CD4-positive, alpha-beta T cell (primary cell): ENCODE measurements at regions not wholly inside any gene's neighbourhood (a gene's known extent, or its start where the extent isn't known, plus 50 kb on each side); places are given as distances from the start of the nearest gene placed in this dataset.

Experiments
- ATAC-seq: fragments of 200-7000 bp; cut with Tn5 transposase; one replicate; pipeline ENCODE4 v1.10.0; 2022; ENCODE audit warnings: mild to moderate bottlenecking; ENCODE audit not compliant: poor library complexity
- CTCF ChIA-PET: fragments of 350-600 bp; sonication (Branson Sonifier 250); formaldehyde crosslinking; loops from one replicate; lab custom pipeline; 2021; ENCODE audit warnings: antibody characterized with exemption, inconsistent platforms; lab: Charles Lee
- POLR2A ChIA-PET: fragments of 350-600 bp; sonication (Branson Sonifier 250); formaldehyde crosslinking; loops from one replicate; lab custom pipeline; 2021; ENCODE audit warnings: antibody characterized with exemption, inconsistent platforms; lab: Charles Lee
- DNase-seq, 14 experiments: peaks; one replicate each; pipeline ENCODE4 v3.0.0-alpha.2; 2013 to 2020; ENCODE audit warnings: mixed read lengths in 2 of 14
- H3K27ac ChIP-seq, 2 donors: one replicate each; pipeline versions ENCODE4 v1.5.1 to v1.7.0; 2013; ENCODE audit warnings: low read length in 2 of 2, low read depth in 1 of 2, mild to moderate bottlenecking in 1 of 2
- H3K27me3 ChIP-seq, 2 experiments: 1 replicate in 1 of 2; 2 replicates in 1 of 2; pipeline versions ENCODE4 v1.6.1 to v1.7.0; 2013; ENCODE audit warnings: low read length in 2 of 2, control low read depth in 1 of 2, mild to moderate bottlenecking in 1 of 2, moderate library complexity in 1 of 2; ENCODE audit not compliant: insufficient read depth in 2 of 2, control insufficient read depth in 1 of 2
- H3K36me3 ChIP-seq: one replicate; pipeline ENCODE4 v1.6.1; 2013; ENCODE audit warnings: low read length, control low read depth; ENCODE audit not compliant: insufficient read depth
- H3K4me1 ChIP-seq: one replicate; pipeline ENCODE4 v1.6.1; 2013; ENCODE audit warnings: low read length, control low read depth; ENCODE audit not compliant: insufficient read depth
- H3K4me3 ChIP-seq: one replicate; pipeline ENCODE4 v1.5.1; 2013; ENCODE audit warnings: mild to moderate bottlenecking, low read length, moderate library complexity
- H3K9me3 ChIP-seq, 2 experiments: 1 replicate in 1 of 2; 2 replicates in 1 of 2; pipeline versions ENCODE4 v1.6.1 to v1.7.0; 2013; ENCODE audit warnings: low read length in 2 of 2, mild to moderate bottlenecking in 2 of 2, control low read depth in 1 of 2, moderate library complexity in 1 of 2; ENCODE audit not compliant: control insufficient read depth in 1 of 2, insufficient read depth in 1 of 2
- H3K27ac Mint-ChIP-seq: one replicate; pipeline ENCODE4 v1.8.0; 2020; ENCODE audit warnings: mixed read lengths
- H3K27me3 Mint-ChIP-seq: one replicate; pipeline ENCODE4 v1.8.0; 2021; ENCODE audit warnings: mixed read lengths
- H3K36me3 Mint-ChIP-seq: one replicate; pipeline ENCODE4 v1.8.0; 2021; ENCODE audit warnings: low read depth, mixed read lengths
- H3K4me1 Mint-ChIP-seq: one replicate; pipeline ENCODE4 v1.8.0; 2021; ENCODE audit warnings: low read depth, mixed read lengths
- H3K4me3 Mint-ChIP-seq: one replicate; pipeline ENCODE4 v1.8.0; 2020; ENCODE audit warnings: mild to moderate bottlenecking, mixed read lengths
- H3K9me3 Mint-ChIP-seq: one replicate; pipeline ENCODE4 v1.8.0; 2020; ENCODE audit warnings: mixed read lengths
- CTCF ChIP-seq: fragments of 200-600 bp; IDR thresholded peaks from one replicate; pipeline ENCODE4 v1.8.0; 2022; ENCODE audit warnings: antibody characterized with exemption, mild to moderate bottlenecking
- intact Hi-C, 2 experiments: fragments of 100-400 bp; cut with DNase I in 1 of 2; cut with micrococcal nuclease in 1 of 2; formaldehyde crosslinking; loops; one replicate each; pipeline versions ENCODE4 v1.15.1 to v1.9.0; 2023 to 2025; cut with DNase I, micrococcal nuclease

DNA sequence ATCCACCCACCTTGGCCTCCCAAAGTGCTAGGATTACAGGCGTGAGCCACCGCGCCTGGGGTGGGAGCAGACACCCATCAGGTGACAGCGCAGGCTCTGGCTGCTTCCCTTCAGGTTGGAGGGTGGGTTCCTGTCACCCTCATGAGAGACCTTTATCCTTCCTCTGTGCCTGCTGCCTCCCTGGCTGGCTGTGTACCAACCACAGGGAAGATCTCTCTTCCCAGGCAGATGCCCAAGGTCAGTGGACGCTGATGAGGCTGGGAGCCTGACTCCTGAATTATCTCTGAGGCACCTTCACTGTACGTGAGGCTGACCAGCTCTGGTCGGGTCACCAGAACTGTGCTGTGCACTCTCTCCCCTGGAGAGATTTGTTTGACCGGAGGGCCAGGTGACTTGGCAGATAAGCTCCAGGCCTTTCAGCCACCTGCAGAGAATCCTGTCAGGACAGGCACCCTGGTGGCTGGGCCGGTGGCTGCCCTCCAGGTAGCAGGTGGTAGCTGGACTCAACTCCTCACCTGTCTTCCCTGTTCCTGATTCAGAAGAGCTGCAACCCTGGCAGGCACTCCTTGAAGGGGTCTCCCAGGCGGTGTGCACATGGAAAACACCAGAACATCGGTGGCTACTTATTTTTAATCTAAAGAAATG, 251.9 kb downstream of the GLRX3 start:
- Histone ChIP-seq H3K36me3 (no peaks in the 10 kb centered on the region), H3K27me3 (peaks cover 0 to 2% of the 10 kb centered on the region in 2 experiments), H3K9me3 (peaks cover 0 to 36% of the 10 kb centered on the region in 2 experiments), H3K4me3 (no peak overlapping the region), H3K4me1 (no peaks in the 10 kb centered on the region), H3K27ac (no peak overlapping the region)
- no peak overlapping the region for H3K27ac Mint-ChIP-seq
- TF ChIP-seq CTCF = no peak
- H3K36me3 Mint-ChIP-seq = no peaks in the 10 kb centered on the region
- DNase-seq (no peak), ATAC-seq (no peak)
- peaks cover 8% of the 10 kb centered on the region for H3K9me3 Mint-ChIP-seq
- H3K4me3 Mint-ChIP-seq = no peak overlapping the region
- ChIA-PET POLR2A (no interaction called here), CTCF (no interaction called here)
- no peaks in the 10 kb centered on the region for H3K4me1 Mint-ChIP-seq
- peaks cover 22% of the 10 kb centered on the region for H3K27me3 Mint-ChIP-seq
- intact Hi-C loops = no loop called here

GRCh38 chr10:130388746-130389145, 252.6 kb downstream of the GLRX3 start:
- no peak overlapping the region for H3K4me3 Mint-ChIP-seq
- Histone ChIP-seq H3K27ac (no peak overlapping the region), H3K9me3 (peaks cover 0 to 42% of the 10 kb centered on the region in 2 experiments), H3K4me1 (no peaks in the 10 kb centered on the region), H3K27me3 (peaks cover 0 to 2% of the 10 kb centered on the region in 2 experiments), H3K36me3 (no peaks in the 10 kb centered on the region), H3K4me3 (no peak overlapping the region)
- H3K9me3 Mint-ChIP-seq = peaks cover 9% of the 10 kb centered on the region
- CTCF ChIA-PET = no interaction called here
- H3K27ac Mint-ChIP-seq = no peak overlapping the region
- peaks cover 22% of the 10 kb centered on the region for H3K27me3 Mint-ChIP-seq
- no peak for TF ChIP-seq CTCF
- no peak for ATAC-seq
- no peaks in the 10 kb centered on the region for H3K4me1 Mint-ChIP-seq
- intact Hi-C loops = no loop called here
- POLR2A ChIA-PET = no interaction called here
- no peaks in the 10 kb centered on the region for H3K36me3 Mint-ChIP-seq
- no peak for DNase-seq

DNA sequence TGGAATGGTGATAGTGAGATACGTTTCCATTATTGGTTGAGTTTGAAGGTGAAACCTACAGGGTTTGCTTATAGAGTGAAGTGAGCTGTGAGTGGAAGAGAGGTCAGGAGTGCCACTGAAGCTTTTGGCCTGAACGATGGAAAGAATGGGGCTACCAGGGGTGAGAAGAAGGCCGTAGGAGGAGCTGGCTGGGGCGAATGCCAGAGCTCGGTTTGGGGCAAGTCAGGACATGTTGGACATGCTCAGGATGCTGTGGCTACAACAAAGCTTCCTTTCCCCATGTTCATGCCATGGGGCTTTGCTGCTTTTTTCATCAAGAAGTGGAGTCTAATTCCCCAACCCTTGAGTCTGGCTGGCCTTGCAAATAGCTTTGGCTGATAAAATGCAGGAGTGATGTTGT, 253.7 kb downstream of the GLRX3 start:
- Mint-ChIP-seq H3K4me1 (no peaks in the 10 kb centered on the region), H3K36me3 (no peaks in the 10 kb centered on the region), H3K27me3 (peaks cover 22% of the 10 kb centered on the region), H3K27ac (no peak overlapping the region), H3K4me3 (no peak overlapping the region), H3K9me3 (peaks cover 9% of the 10 kb centered on the region)
- ChIA-PET CTCF (no interaction called here), POLR2A (no interaction called here)
- Histone ChIP-seq H3K27ac (no peak overlapping the region), H3K4me3 (no peak overlapping the region), H3K9me3 (peaks cover under 1 to 44% of the 10 kb centered on the region in 2 experiments), H3K27me3 (peaks cover 0 to 2% of the 10 kb centered on the region in 2 experiments), H3K4me1 (no peaks in the 10 kb centered on the region), H3K36me3 (no peaks in the 10 kb centered on the region)
- DNase-seq (no peak), ATAC-seq (no peak)
- intact Hi-C loops = no loop called here
- TF ChIP-seq CTCF = no peak
